Sigmoid colon (tissue), 4 donors: ENCODE measurements at regions not wholly inside any gene's neighbourhood (a gene's known extent, or its start where the extent isn't known, plus 50 kb on each side); places are given as distances from the start of the nearest gene placed in this dataset.

Source experiments
- CTCF ChIP-seq, 4 experiments: fragments of 450-650 bp in 3 of 4; fragments of 200-600 bp in 1 of 4; IDR thresholded peaks; one replicate each; pipeline ENCODE4 v1.5.1; 2016 to 2019; ENCODE audit warnings: antibody characterized with exemption in 4 of 4, mild to moderate bottlenecking in 3 of 4, moderate library complexity in 2 of 4
- EP300 ChIP-seq, 4 donors: sonication (generic); formaldehyde crosslinking; IDR thresholded peaks; one replicate each; pipeline ENCODE4 v1.6.1; 2017; ENCODE audit warnings: antibody characterized with exemption in 4 of 4

GRCh38 chr21:26368591-26369320, 198.2 kb upstream of the APP start:
- TF ChIP-seq CTCF (IDR thresholded peaks at IDR 0.05), result no peak
- TF ChIP-seq EP300 (IDR thresholded peaks at IDR 0.05), result no peak
